Loucy (cell line): ENCODE measurements at regions not wholly inside any gene's neighbourhood (a gene's known extent, or its start where the extent isn't known, plus 50 kb on each side); places are given as distances from the start of the nearest gene placed in this dataset.
"Not testable (repeated sequence)": the region's sequence is repeated elsewhere in the genome, so short reads cannot be mapped to it uniquely, and the experiment has no call there.

Experiments
- H2AFZ ChIP-seq: fragments of 200-600 bp; sonication (generic); 2 replicates; pipeline ENCODE4 v1.6.0; 2016; ENCODE audit warnings: antibody characterized with exemption, mild to moderate bottlenecking, low read length, moderate library complexity
- H3F3A ChIP-seq: fragments of 200-600 bp; 2 replicates; pipeline ENCODE4 v1.6.0; 2016; ENCODE audit warnings: antibody characterized with exemption, low read depth, mild to moderate bottlenecking
- H3K27me3 ChIP-seq: fragments of 200-600 bp; sonication (generic); 2 replicates; pipeline ENCODE4 v1.6.1; 2014; ENCODE audit warnings: low read length, mild to moderate bottlenecking; ENCODE audit not compliant: insufficient read depth, poor library complexity, severe bottlenecking
- H3K36me3 ChIP-seq: fragments of 200-600 bp; sonication (generic); 2 replicates; pipeline ENCODE4 v1.6.1; 2016; ENCODE audit warnings: low read length; ENCODE audit not compliant: insufficient read depth
- H3K4me1 ChIP-seq: fragments of 200-600 bp; sonication (generic); 2 replicates; pipeline ENCODE4 v1.5.1; 2014; ENCODE audit warnings: low read length, mild to moderate bottlenecking; ENCODE audit not compliant: insufficient read depth, poor library complexity, severe bottlenecking
- H3K4me2 ChIP-seq: fragments of 200-600 bp; sonication (generic); 2 replicates; pipeline ENCODE4 v1.6.0; 2014; ENCODE audit warnings: antibody characterized with exemption, low read length, low read depth, mild to moderate bottlenecking; ENCODE audit not compliant: poor library complexity, severe bottlenecking
- H3K4me3 ChIP-seq: fragments of 200-600 bp; sonication (generic); 2 replicates; pipeline ENCODE4 v1.5.1; 2014; ENCODE audit warnings: low read length, mild to moderate bottlenecking, mixed read lengths; ENCODE audit not compliant: poor library complexity, severe bottlenecking
- H3K79me2 ChIP-seq: fragments of 200-600 bp; sonication (generic); 2 replicates; pipeline ENCODE4 v1.6.1; 2014; ENCODE audit warnings: low read length; ENCODE audit not compliant: insufficient read depth
- H3K9ac ChIP-seq: fragments of 200-600 bp; sonication (generic); 2 replicates; pipeline ENCODE4 v1.6.0; 2014; ENCODE audit warnings: mild to moderate bottlenecking, low read depth, low read length, moderate library complexity; ENCODE audit not compliant: poor library complexity, severe bottlenecking
- H3K9me2 ChIP-seq: fragments of 200-600 bp; sonication (generic); replicated peaks from 2 replicates; pipeline ENCODE4 v1.6.1; 2016; ENCODE audit warnings: low read depth, low read length, mixed read lengths
- H3K9me3 ChIP-seq: fragments of 200-600 bp; sonication (generic); 2 replicates; pipeline ENCODE4 v1.6.1; 2014; ENCODE audit warnings: mild to moderate bottlenecking, antibody characterized with exemption, low read length, low read depth; ENCODE audit not compliant: insufficient read depth
- H4K20me1 ChIP-seq: fragments of 200-600 bp; sonication (generic); 2 replicates; pipeline ENCODE4 v1.6.0; 2014; ENCODE audit warnings: antibody characterized with exemption, low read length, mild to moderate bottlenecking; ENCODE audit not compliant: insufficient read depth, poor library complexity, severe bottlenecking
- CTCF ChIP-seq: fragments of 200-600 bp; sonication (generic); conservative IDR thresholded peaks from 2 replicates; pipeline ENCODE4 v1.5.1; 2014; ENCODE audit warnings: mild to moderate bottlenecking, antibody characterized with exemption, low read length
- EZH2phosphoT487 ChIP-seq: fragments of 200-600 bp; IDR thresholded peaks from 2 replicates; pipeline ENCODE4 v1.6.1; 2018; ENCODE audit warnings: antibody characterized with exemption, mild to moderate bottlenecking, moderate library complexity, borderline replicate concordance

GRCh38 chr15:87703327-87704111 is 553.0 kb downstream of the NTRK3 start:
- H3K79me2 ChIP-seq: no peaks in the 10 kb centered on the region
- H3K9me2 ChIP-seq: no peaks in the 10 kb centered on the region
- H3K4me2 ChIP-seq: no peak overlapping the region
- H2AFZ ChIP-seq: no peak overlapping the region
- H3F3A ChIP-seq: no peaks in the 10 kb centered on the region
- H3K4me1 ChIP-seq: no peaks in the 10 kb centered on the region
- no peaks in the 10 kb centered on the region for H3K27me3 ChIP-seq
- H3K9ac ChIP-seq: no peak overlapping the region
- H3K4me3 ChIP-seq: no peak overlapping the region
- H3K9me3 ChIP-seq: no peaks in the 10 kb centered on the region; the same call in 1 of the 2 replicates
- TF ChIP-seq EZH2phosphoT487 (no peak), CTCF (no peak)
- H4K20me1 ChIP-seq: no peaks in the 10 kb centered on the region
- no peaks in the 10 kb centered on the region for H3K36me3 ChIP-seq

- H3K4me2 ChIP-seq: no peak overlapping the region
- no peaks in the 10 kb centered on the region for H4K20me1 ChIP-seq
- no peaks in the 10 kb centered on the region; the same call in 1 of the 2 replicates for H3K9me3 ChIP-seq
- H3K9me2 ChIP-seq: no peaks in the 10 kb centered on the region
- H3K79me2 ChIP-seq: no peaks in the 10 kb centered on the region
- H3K36me3 ChIP-seq: no peaks in the 10 kb centered on the region
- H3K4me1 ChIP-seq: no peaks in the 10 kb centered on the region
- H3K9ac ChIP-seq: no peak overlapping the region
- TF ChIP-seq CTCF: no peak
- no peak for TF ChIP-seq EZH2phosphoT487
- H3F3A ChIP-seq: no peaks in the 10 kb centered on the region
- no peak overlapping the region for H3K4me3 ChIP-seq
- no peak overlapping the region for H2AFZ ChIP-seq
- no peaks in the 10 kb centered on the region for H3K27me3 ChIP-seq
These were observed 554.3 kb downstream of the NTRK3 start for GRCh38 chr15:87702270-87702669.

- not testable (repeated sequence) for H3K4me1 ChIP-seq, H2AFZ ChIP-seq, H3K9ac ChIP-seq, H3K9me2 ChIP-seq, H3K4me3 ChIP-seq, H3K79me2 ChIP-seq, H3K27me3 ChIP-seq, H4K20me1 ChIP-seq, H3K9me3 ChIP-seq, H3K4me2 ChIP-seq, H3K36me3 ChIP-seq, H3F3A ChIP-seq
These were observed 558.1 kb downstream of the NTRK3 start for GRCh38 chr15:87698467-87698866.

GRCh38 chr15:87689716-87690115 is 566.8 kb downstream of the NTRK3 start:
- TF ChIP-seq CTCF: no peak
- TF ChIP-seq EZH2phosphoT487: no peak
- no peaks in the 10 kb centered on the region for H3K79me2 ChIP-seq

More at GRCh38 chr15:87689716-87690115, 566.8 kb downstream of the NTRK3 start:
- Histone ChIP-seq H3K4me2 (no peak overlapping the region), H4K20me1 (no peaks in the 10 kb centered on the region), H3K27me3 (no peaks in the 10 kb centered on the region), H3F3A (no peaks in the 10 kb centered on the region), H3K9ac (no peak overlapping the region), H3K9me2 (no peaks in the 10 kb centered on the region), H3K36me3 (no peaks in the 10 kb centered on the region), H3K4me1 (no peaks in the 10 kb centered on the region), H2AFZ (no peak overlapping the region), H3K9me3 (no peaks in the 10 kb centered on the region; the same call in 1 of the 2 replicates), H3K4me3 (no peak overlapping the region)
